C1 segment of cervical spinal cord (tissue), 14 donors: ENCODE measurements at regions not wholly inside any gene's neighbourhood (a gene's known extent, or its start where the extent isn't known, plus 50 kb on each side); places are given as distances from the start of the nearest gene placed in this dataset.

Experiments
- DNase-seq, 14 donors: peaks; one replicate each; lab custom pipeline; 2025; lab: John Stamatoyannopoulos, UW

DNA sequence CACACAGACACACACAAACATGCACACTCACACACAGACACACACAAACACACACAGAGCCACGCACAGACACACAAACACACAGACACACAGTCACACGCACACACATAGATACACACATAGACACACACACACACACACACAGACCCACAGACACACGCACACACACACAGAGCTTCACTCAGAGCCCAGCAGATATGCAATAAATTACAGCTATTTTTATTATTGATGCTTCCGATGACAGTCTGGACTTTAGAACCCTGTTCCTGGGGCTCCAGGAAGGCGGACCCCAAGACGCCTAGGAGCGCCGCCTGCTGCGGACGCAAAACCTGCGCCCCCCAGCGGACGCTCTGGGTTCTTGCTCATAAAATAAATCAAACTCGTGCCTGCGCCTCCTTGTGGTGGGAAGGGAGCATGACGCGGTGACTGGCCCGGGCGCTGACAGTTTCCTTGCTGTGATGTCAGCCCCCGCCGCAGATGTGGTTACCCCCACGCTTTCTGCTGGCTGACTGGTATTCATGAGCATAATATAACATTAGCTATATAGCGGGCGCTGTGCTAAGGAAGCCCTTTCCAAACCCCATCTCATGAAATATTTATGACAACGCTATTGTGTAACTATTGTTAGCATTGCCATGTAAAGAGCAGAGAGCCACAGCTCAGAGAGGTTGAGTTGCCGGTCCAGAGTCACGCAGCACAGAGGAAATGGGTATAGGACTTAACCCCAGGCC is 64.4 kb upstream of the TM9SF2 start:
- DNase-seq: peak in 13 of 14 donors; percentile 10 to 81 (median 47)

DNA sequence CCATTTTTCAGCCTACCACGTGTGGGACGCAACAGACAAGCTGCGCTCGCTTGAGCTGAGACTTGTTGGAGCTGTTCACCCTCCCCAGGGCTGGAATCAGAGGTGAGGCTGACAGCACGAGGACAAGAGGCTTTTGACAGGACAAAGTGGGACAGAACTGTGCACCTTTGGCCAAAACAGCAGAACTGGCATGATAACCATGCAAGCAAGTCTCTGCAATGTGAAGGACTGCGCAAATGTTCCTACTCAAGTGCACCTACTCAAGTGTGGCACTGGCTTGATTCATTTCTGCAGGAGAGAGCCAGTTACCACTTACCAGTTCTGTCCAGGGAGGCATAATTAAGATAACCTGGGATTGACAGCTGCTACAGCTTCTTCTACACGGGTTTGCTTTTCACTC is 62.2 kb upstream of the TM9SF2 start:
- no peak for DNase-seq

DNA sequence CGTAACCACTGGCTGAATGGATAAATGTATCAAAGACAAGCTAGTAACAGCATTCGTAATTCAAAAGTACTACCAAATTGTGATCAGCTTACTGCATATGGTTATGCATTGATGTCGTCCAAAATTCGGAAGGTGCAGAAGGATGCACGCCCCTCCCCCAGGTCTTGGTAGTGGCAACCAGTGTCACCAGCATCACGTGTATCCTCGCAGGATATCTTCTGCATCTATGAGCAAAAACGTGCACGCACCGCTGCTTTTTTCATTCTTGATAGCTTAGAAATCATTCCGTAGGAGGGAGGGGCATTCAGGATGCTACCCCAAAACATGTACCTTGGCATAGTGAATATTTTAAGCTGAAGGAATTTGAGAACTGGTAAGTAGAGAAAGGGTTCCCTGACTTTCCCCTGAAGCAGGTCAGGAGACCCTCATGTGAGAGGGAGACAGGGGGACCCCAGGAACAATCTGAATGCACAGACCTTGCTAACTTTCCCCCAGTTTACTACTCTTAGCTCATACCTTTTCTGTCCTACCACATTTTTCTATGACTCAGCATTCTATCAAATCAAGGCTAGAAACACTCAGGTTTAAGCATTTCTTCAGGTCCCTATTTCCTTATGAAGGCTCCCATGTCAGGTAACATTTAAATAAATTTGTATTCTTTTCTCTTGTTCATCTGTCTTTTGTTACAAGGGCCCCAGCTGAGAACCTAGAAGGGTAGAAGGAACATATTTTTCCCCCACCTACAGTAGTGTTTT is 61.2 kb upstream of the TM9SF2 start:
- DNase-seq: no peak

DNA sequence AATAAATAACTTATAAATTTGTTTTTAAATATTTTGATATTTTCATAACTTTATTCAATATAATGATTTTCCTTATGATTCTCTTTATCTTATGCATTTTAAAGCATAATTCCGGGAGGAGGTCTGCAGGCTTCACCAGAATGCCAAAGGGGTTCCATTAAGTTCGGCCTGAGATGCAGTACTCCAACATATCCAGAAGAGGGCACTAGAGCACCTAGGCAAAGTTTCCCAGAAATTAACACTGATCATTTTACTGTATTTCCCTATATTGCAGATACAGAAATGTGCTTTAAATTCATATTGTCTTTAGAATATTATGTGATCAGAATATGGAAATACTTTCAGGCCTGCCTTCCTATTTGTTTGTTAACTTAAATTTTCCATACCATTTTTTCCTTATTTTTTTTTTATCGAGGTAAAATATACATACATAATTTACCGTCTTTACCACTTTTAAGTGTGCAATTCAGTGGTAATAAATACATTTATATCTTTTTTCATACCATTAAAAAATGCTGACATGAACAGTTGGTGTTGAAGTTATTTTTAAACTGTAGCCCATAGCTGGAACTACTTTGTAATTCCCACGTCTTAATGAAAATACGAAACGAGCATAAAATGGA is 58.9 kb upstream of the TM9SF2 start:
- peak in 2 of 14 donors; percentile 2 to 3 for DNase-seq

DNA sequence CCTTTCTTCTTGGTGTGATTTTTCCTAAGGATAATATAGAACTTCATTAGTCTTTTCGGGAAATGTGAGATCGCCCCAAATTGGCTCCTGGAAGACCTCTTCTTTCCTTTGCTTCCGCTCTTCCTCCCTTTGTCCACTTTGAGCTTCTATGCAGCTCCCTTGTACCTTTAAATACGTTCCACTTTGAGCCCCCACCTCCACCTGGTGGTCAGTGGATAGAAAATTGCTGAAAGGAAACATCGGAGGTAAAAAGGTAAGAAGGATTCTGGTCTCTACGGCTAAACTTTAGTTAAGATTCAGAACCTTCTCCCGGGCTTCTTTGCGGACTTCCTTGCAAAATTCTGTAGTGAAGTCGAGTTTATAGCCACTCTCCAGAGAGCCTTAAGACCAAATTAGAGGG is 55.0 kb upstream of the TM9SF2 start:
- no peak for DNase-seq

DNA sequence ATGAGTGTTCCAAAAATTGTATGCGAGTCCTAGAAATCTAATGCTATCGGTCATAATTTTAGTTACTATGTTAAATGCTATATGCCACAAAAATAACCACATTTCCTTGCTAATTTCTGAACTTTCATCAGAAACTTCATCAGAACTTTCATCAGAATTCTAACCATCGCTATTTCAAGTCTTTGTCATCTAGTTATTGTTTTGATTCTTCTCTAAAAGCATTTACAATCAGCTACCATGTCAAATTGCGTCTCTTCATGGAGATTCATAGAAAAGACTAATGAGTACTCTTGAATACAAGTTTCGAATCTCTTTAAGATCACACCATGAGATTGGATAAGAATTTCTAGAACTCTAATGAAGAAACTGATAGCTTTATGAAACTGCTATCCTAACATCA is 52.7 kb upstream of the TM9SF2 start:
- DNase-seq: no peak

DNA sequence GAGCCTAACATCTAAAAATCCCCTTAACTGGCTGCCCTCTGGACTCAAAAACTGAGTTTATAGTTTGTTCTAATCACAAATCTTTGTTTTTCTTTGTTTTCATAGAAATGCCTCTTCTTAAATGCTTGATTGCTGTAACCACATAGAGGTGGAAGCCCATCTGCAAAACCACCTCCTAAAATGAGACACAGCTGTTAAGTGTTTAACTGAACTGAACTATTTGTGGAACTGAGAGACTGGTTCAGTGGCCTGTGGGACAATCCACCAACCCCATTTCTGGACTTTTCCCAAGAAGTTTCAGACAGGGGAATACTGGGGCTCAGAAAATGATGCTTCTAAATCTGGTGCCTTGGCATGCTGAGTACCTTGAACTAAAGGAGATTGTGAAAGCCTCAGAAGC is 50.9 kb upstream of the TM9SF2 start:
- no peak for DNase-seq
